ENCODE measurements at regions not wholly inside any gene's neighbourhood (a gene's known extent, or its start where the extent isn't known, plus 50 kb on each side); places are given as distances from the start of the nearest gene placed in this dataset.

GRCh38 chr1:219277304-219278105, 103.8 kb downstream of the LYPLAL1 start:
- TF ChIP-seq CTCF (conservative IDR thresholded peaks at IDR 0.05; ENCODE audit: low read length) (no peak), EZH2phosphoT487 (IDR thresholded peaks at IDR 0.05; ENCODE audit: borderline replicate concordance, low read depth, low read length) (no peak)
